ENCODE measurements at regions not wholly inside any gene's neighbourhood (a gene's known extent, or its start where the extent isn't known, plus 50 kb on each side); places are given as distances from the start of the nearest gene placed in this dataset.

GRCh38 chr14:73780896-73781295 lies 66.7 kb upstream of the PNMA1 start:
- no peak for DNase-seq (ENCODE audit: low read depth, low spot score)
- no CpG with 5 or more reads among the region's 3 CpGs for WGBS (ENCODE audit: insufficient coverage, insufficient read length)
- Histone ChIP-seq H3K36me3 (ENCODE audit: control insufficient read depth, insufficient read depth, low read length) (no peaks in the 10 kb centered on the region), H3K4me3 (ENCODE audit: low read length) (no peak overlapping the region), H3K9me3 (ENCODE audit: control insufficient read depth, insufficient read depth, low read length) (no peaks in the 10 kb centered on the region), H3K27me3 (ENCODE audit: control insufficient read depth, insufficient read depth, low read length) (peaks cover 14% of the 10 kb centered on the region; the same call in 1 of the 2 replicates), H3K4me1 (ENCODE audit: control insufficient read depth, insufficient read depth, low read length) (peaks cover 3% of the 10 kb centered on the region; the same call in 1 of the 2 replicates), H3K27ac (ENCODE audit: low read length) (no peak overlapping the region)

- no CpG with 5 or more reads among the region's 4 CpGs for WGBS (ENCODE audit: insufficient coverage, insufficient read length)
- Histone ChIP-seq H3K4me1 (ENCODE audit: control insufficient read depth, insufficient read depth, low read length) (peaks cover 3% of the 10 kb centered on the region; the same call in 1 of the 2 replicates), H3K4me3 (ENCODE audit: low read length) (no peak overlapping the region), H3K9me3 (ENCODE audit: control insufficient read depth, insufficient read depth, low read length) (no peaks in the 10 kb centered on the region), H3K27me3 (ENCODE audit: control insufficient read depth, insufficient read depth, low read length) (peaks cover 9% of the 10 kb centered on the region; the same call in 1 of the 2 replicates), H3K36me3 (ENCODE audit: control insufficient read depth, insufficient read depth, low read length) (no peaks in the 10 kb centered on the region), H3K27ac (ENCODE audit: low read length) (no peak overlapping the region)
- no peak for DNase-seq (ENCODE audit: low read depth, low spot score)
Measured at GRCh38 chr14:73780391-73780790, 66.2 kb upstream of the PNMA1 start.

- no peaks in the 10 kb centered on the region for H3K36me3 ChIP-seq (ENCODE audit: control insufficient read depth, insufficient read depth, low read length)
- H3K27me3 ChIP-seq (ENCODE audit: control insufficient read depth, insufficient read depth, low read length), result no peaks in the 10 kb centered on the region; the same call in 1 of the 2 replicates
- 0 out of 2 replicates have a peak, but pooled peaks cover 1% of the 10 kb centered on the region for H3K4me1 ChIP-seq (ENCODE audit: control insufficient read depth, insufficient read depth, low read length)
- no peak for DNase-seq (ENCODE audit: low read depth, low spot score)
- H3K4me3 ChIP-seq (ENCODE audit: low read length), result no peak overlapping the region
- no CpG with 5 or more reads among the region's 3 CpGs for WGBS (ENCODE audit: insufficient coverage, insufficient read length)
- H3K9me3 ChIP-seq (ENCODE audit: control insufficient read depth, insufficient read depth, low read length), result no peaks in the 10 kb centered on the region
- no peak overlapping the region for H3K27ac ChIP-seq (ENCODE audit: low read length)
Measured at GRCh38 chr14:73778736-73779135, 64.6 kb upstream of the PNMA1 start.

DNA sequence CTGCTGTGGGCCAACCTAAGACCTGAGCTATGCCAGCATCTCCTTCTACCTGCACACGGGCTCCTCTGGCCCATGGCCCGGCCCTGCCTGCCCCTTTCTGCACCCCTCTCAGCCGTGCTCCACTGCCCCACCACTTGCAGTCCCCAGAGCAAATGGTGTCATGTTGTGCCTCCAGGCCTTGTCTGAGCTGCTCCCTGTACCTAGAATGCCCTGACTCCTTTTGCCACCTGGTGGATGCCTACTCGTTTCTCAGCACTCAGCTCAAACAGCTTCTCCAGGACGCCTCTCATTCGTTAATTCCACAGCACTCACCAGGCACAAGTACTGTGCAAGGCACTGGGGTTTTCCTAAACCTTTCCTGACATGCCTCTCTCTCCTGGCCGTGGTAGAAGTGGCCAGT lies 63.2 kb upstream of the PNMA1 start:
- no CpG with 5 or more reads among the region's 7 CpGs for WGBS (ENCODE audit: insufficient coverage, insufficient read length)
- Histone ChIP-seq H3K27me3 (ENCODE audit: control insufficient read depth, insufficient read depth, low read length) (no peaks in the 10 kb centered on the region; the same call in 1 of the 2 replicates), H3K27ac (ENCODE audit: low read length) (no peak overlapping the region), H3K4me1 (ENCODE audit: control insufficient read depth, insufficient read depth, low read length) (0 out of 2 replicates have a peak, but pooled peaks cover 1% of the 10 kb centered on the region), H3K4me3 (ENCODE audit: low read length) (no peak overlapping the region), H3K9me3 (ENCODE audit: control insufficient read depth, insufficient read depth, low read length) (no peaks in the 10 kb centered on the region), H3K36me3 (ENCODE audit: control insufficient read depth, insufficient read depth, low read length) (no peaks in the 10 kb centered on the region)
- no peak for DNase-seq (ENCODE audit: low read depth, low spot score)

DNA sequence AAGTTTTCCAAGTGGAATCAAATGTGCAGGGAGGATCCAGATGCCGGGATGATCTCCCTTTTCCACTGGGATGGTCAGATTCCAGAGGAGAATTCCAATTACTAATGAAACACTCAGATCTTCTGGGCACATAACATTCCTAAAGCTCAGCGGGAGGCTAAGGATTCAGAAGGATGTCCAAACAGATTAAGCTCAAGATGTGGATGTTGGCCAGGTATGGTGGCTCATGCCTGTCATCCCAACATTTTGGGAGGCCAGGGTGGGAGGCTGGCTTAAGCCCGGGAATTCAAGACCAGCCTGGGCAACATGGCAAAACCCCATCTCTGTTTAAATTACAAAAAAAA lies 62.0 kb upstream of the PNMA1 start:
- no peak for DNase-seq (ENCODE audit: low read depth, low spot score)
- Histone ChIP-seq H3K4me3 (ENCODE audit: low read length) (no peak overlapping the region), H3K27ac (ENCODE audit: low read length) (no peak overlapping the region), H3K36me3 (ENCODE audit: control insufficient read depth, insufficient read depth, low read length) (no peaks in the 10 kb centered on the region), H3K4me1 (ENCODE audit: control insufficient read depth, insufficient read depth, low read length) (peaks cover 7% of the 10 kb centered on the region), H3K27me3 (ENCODE audit: control insufficient read depth, insufficient read depth, low read length) (no peaks in the 10 kb centered on the region), H3K9me3 (ENCODE audit: control insufficient read depth, insufficient read depth, low read length) (no peaks in the 10 kb centered on the region)
- no CpG with 5 or more reads among the region's 3 CpGs for WGBS (ENCODE audit: insufficient coverage, insufficient read length)

GRCh38 chr14:73775339-73776193 lies 61.4 kb upstream of the PNMA1 start:
- H3K27me3 ChIP-seq (ENCODE audit: control insufficient read depth, insufficient read depth, low read length), result no peaks in the 10 kb centered on the region
- WGBS (ENCODE audit: insufficient coverage, insufficient read length), result no CpG with 5 or more reads among the region's 10 CpGs
- H3K9me3 ChIP-seq (ENCODE audit: control insufficient read depth, insufficient read depth, low read length), result no peaks in the 10 kb centered on the region
- no peaks in the 10 kb centered on the region for H3K36me3 ChIP-seq (ENCODE audit: control insufficient read depth, insufficient read depth, low read length)
- H3K4me1 ChIP-seq (ENCODE audit: control insufficient read depth, insufficient read depth, low read length), result peaks cover 7% of the 10 kb centered on the region
- no peak overlapping the region for H3K27ac ChIP-seq (ENCODE audit: low read length)
- no peak overlapping the region for H3K4me3 ChIP-seq (ENCODE audit: low read length)
- no peak for DNase-seq (ENCODE audit: low read depth, low spot score)

DNA sequence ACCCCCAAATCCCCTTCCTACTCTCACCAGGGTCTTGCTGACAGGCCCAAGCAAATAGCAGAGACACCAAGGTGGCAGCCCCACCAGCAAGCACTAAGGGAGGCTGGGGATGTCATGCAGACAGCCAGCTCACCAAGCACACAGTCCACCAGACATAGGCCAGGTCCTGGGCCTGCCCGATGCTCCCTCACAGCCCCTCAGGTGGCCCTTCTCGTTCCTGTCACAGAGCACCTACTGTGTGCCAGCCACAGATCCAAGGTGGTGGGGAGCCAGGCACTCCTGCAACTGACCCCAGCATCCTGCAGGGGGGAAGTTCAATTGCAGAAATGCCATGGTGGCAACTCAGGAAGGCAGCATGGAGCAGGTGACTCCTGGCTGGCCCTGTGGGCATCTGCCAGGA lies 60.5 kb upstream of the PNMA1 start:
- H3K36me3 ChIP-seq (ENCODE audit: control insufficient read depth, insufficient read depth, low read length), result no peaks in the 10 kb centered on the region
- no CpG with 5 or more reads among the region's 2 CpGs for WGBS (ENCODE audit: insufficient coverage, insufficient read length)
- DNase-seq (ENCODE audit: low read depth, low spot score), result no peak
- H3K9me3 ChIP-seq (ENCODE audit: control insufficient read depth, insufficient read depth, low read length), result no peaks in the 10 kb centered on the region
- peaks cover 7% of the 10 kb centered on the region for H3K4me1 ChIP-seq (ENCODE audit: control insufficient read depth, insufficient read depth, low read length)
- H3K4me3 ChIP-seq (ENCODE audit: low read length), result no peak overlapping the region
- H3K27ac ChIP-seq (ENCODE audit: low read length), result no peak overlapping the region
- no peaks in the 10 kb centered on the region for H3K27me3 ChIP-seq (ENCODE audit: control insufficient read depth, insufficient read depth, low read length)

GRCh38 chr14:73774241-73774570 lies 60.0 kb upstream of the PNMA1 start:
- H3K4me1 ChIP-seq (ENCODE audit: control insufficient read depth, insufficient read depth, low read length), result peaks cover 7% of the 10 kb centered on the region
- H3K27ac ChIP-seq (ENCODE audit: low read length), result no peak overlapping the region
- H3K27me3 ChIP-seq (ENCODE audit: control insufficient read depth, insufficient read depth, low read length), result no peaks in the 10 kb centered on the region
- no peak overlapping the region for H3K4me3 ChIP-seq (ENCODE audit: low read length)
- no peak for DNase-seq (ENCODE audit: low read depth, low spot score)
- no peaks in the 10 kb centered on the region for H3K36me3 ChIP-seq (ENCODE audit: control insufficient read depth, insufficient read depth, low read length)
- no peaks in the 10 kb centered on the region for H3K9me3 ChIP-seq (ENCODE audit: control insufficient read depth, insufficient read depth, low read length)
- no CpG with 5 or more reads among the region's 3 CpGs for WGBS (ENCODE audit: insufficient coverage, insufficient read length)

- no CpG with 5 or more reads among the region's 11 CpGs for WGBS (ENCODE audit: insufficient coverage, insufficient read length)
- H3K4me1 ChIP-seq (ENCODE audit: control insufficient read depth, insufficient read depth, low read length), result peaks cover 7% of the 10 kb centered on the region
- no peak for DNase-seq (ENCODE audit: low read depth, low spot score)
- H3K36me3 ChIP-seq (ENCODE audit: control insufficient read depth, insufficient read depth, low read length), result no peaks in the 10 kb centered on the region
- no peak overlapping the region for H3K4me3 ChIP-seq (ENCODE audit: low read length)
- H3K27ac ChIP-seq (ENCODE audit: low read length), result no peak overlapping the region
- H3K9me3 ChIP-seq (ENCODE audit: control insufficient read depth, insufficient read depth, low read length), result no peaks in the 10 kb centered on the region
- H3K27me3 ChIP-seq (ENCODE audit: control insufficient read depth, insufficient read depth, low read length), result no peaks in the 10 kb centered on the region
Measured at GRCh38 chr14:73773441-73774240, 59.5 kb upstream of the PNMA1 start.

- Histone ChIP-seq H3K27ac (ENCODE audit: low read length) (no peak overlapping the region), H3K4me3 (ENCODE audit: low read length) (no peak overlapping the region), H3K36me3 (ENCODE audit: control insufficient read depth, insufficient read depth, low read length) (no peaks in the 10 kb centered on the region), H3K9me3 (ENCODE audit: control insufficient read depth, insufficient read depth, low read length) (no peaks in the 10 kb centered on the region), H3K27me3 (ENCODE audit: control insufficient read depth, insufficient read depth, low read length) (no peaks in the 10 kb centered on the region), H3K4me1 (ENCODE audit: control insufficient read depth, insufficient read depth, low read length) (peaks cover 6% of the 10 kb centered on the region)
- no CpG with 5 or more reads among the region's 7 CpGs for WGBS (ENCODE audit: insufficient coverage, insufficient read length)
- no peak for DNase-seq (ENCODE audit: low read depth, low spot score)
Measured at GRCh38 chr14:73771848-73772638, 57.9 kb upstream of the PNMA1 start.
